Nephron progenitor cell (in vitro differentiated cells): ENCODE measurements at regions not wholly inside any gene's neighbourhood (a gene's known extent, or its start where the extent isn't known, plus 50 kb on each side); places are given as distances from the start of the nearest gene placed in this dataset.

Experiments used
- DNase-seq: peaks from one replicate; pipeline ENCODE4 v3.0.0; 2021
- H3K27ac Mint-ChIP-seq: 2 replicates; pipeline ENCODE4 v1.8.0; 2021; ENCODE audit warnings: mild to moderate bottlenecking, moderate library complexity, mixed read lengths
- H3K27me3 Mint-ChIP-seq: 2 replicates; pipeline ENCODE4 v1.8.0; 2021; ENCODE audit warnings: mild to moderate bottlenecking, low read depth, mixed read lengths; ENCODE audit not compliant: poor library complexity
- H3K36me3 Mint-ChIP-seq: 2 replicates; pipeline ENCODE4 v1.8.0; 2021; ENCODE audit warnings: low read depth, mixed read lengths
- H3K4me1 Mint-ChIP-seq: 2 replicates; pipeline ENCODE4 v1.8.0; 2021; ENCODE audit warnings: mixed read lengths
- H3K4me3 Mint-ChIP-seq: 2 replicates; pipeline ENCODE4 v1.8.0; 2021; ENCODE audit warnings: mild to moderate bottlenecking, moderate library complexity, mixed read lengths
- H3K9me3 Mint-ChIP-seq: 2 replicates; pipeline ENCODE4 v1.8.0; 2021; ENCODE audit warnings: mild to moderate bottlenecking, moderate library complexity, mixed read lengths
- TF ChIP-seq, protein P1 (sequence below): fragments of 200-600 bp; sonication (generic); IDR thresholded peaks from 2 replicates; pipeline ENCODE4 v1.5.0; 2021; ENCODE audit warnings: antibody characterized with exemption

DNA sequence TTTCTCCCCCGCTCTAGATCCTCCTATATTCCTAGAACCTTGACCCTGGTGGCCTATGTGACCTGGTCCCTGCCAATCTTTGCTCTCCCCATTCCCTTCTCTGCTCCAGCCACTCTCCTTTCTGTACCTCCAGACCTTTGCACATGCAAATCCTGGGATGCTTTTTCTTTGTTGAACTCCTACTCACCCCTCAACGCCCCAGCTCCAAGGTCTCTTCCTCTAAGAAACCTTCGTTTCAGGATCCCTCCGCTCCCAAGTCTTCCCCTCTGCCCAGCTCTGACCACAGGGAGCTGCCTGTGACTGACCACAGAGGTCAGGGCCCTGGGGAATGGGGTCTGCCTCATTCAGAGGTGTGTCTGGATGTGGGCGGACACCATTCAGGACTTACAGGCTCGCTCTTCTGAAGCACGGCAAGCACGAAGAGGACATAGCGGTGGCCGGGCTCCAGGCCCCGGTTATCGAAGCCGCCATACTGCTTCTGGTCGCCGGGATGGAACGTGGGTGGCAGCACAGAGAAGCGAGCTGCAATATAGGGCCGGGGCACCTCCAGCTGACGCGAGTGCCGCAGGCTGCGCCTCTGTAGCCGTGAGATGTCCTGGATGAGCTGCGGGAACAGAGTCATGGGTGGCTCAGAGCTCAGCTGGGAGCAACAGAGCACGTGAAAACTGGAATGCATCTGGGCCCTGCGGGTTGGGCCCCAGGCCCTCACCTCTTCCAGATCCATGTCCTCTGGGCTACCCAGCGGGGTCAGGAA lies 120.9 kb downstream of the PTPRS start:
- Mint-ChIP-seq H3K36me3 (peaks cover 9% of the 10 kb centered on the region), H3K9me3 (no peaks in the 10 kb centered on the region), H3K27me3 (no peaks in the 10 kb centered on the region), H3K4me3 (no peak overlapping the region), H3K4me1 (no peaks in the 10 kb centered on the region), H3K27ac (no peak overlapping the region)
- TF ChIP-seq, protein P1, sequence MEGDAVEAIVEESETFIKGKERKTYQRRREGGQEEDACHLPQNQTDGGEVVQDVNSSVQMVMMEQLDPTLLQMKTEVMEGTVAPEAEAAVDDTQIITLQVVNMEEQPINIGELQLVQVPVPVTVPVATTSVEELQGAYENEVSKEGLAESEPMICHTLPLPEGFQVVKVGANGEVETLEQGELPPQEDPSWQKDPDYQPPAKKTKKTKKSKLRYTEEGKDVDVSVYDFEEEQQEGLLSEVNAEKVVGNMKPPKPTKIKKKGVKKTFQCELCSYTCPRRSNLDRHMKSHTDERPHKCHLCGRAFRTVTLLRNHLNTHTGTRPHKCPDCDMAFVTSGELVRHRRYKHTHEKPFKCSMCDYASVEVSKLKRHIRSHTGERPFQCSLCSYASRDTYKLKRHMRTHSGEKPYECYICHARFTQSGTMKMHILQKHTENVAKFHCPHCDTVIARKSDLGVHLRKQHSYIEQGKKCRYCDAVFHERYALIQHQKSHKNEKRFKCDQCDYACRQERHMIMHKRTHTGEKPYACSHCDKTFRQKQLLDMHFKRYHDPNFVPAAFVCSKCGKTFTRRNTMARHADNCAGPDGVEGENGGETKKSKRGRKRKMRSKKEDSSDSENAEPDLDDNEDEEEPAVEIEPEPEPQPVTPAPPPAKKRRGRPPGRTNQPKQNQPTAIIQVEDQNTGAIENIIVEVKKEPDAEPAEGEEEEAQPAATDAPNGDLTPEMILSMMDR, result no peak
- DNase-seq, result no peak

DNA sequence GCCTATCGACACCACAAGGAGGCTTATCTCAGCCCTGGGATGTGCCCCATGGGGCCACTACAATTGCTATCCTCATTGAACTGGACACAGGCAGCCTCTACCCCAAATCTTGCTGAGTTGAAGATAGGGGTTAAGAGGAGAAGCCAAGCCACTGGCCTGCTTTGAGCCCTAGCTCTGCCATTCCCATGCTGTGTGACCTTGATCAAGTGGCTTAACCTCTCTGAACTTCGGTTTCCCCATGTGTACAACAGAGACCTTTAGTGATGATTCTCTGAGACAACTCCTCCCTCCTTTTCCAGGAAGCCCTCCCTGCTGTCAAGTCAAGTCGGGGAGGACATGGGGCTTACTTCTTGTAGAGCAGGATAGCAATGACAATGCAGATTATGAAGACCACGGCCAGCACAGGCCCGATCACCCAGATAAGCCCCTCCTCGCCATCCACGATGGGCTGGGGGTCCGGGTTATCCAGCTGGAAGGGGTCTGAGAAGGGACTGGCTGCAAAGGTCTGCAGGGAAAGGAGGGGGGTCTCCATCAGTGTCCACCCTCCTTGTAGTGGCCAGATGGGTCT lies 121.6 kb downstream of the PTPRS start:
- H3K4me1 Mint-ChIP-seq, result no peaks in the 10 kb centered on the region
- TF ChIP-seq, protein P1, result no peak
- H3K27ac Mint-ChIP-seq, result no peak overlapping the region
- H3K36me3 Mint-ChIP-seq, result peaks cover 3% of the 10 kb centered on the region
- DNase-seq, result no peak
- no peaks in the 10 kb centered on the region for H3K27me3 Mint-ChIP-seq
- no peak overlapping the region for H3K4me3 Mint-ChIP-seq
- H3K9me3 Mint-ChIP-seq, result no peaks in the 10 kb centered on the region

DNA sequence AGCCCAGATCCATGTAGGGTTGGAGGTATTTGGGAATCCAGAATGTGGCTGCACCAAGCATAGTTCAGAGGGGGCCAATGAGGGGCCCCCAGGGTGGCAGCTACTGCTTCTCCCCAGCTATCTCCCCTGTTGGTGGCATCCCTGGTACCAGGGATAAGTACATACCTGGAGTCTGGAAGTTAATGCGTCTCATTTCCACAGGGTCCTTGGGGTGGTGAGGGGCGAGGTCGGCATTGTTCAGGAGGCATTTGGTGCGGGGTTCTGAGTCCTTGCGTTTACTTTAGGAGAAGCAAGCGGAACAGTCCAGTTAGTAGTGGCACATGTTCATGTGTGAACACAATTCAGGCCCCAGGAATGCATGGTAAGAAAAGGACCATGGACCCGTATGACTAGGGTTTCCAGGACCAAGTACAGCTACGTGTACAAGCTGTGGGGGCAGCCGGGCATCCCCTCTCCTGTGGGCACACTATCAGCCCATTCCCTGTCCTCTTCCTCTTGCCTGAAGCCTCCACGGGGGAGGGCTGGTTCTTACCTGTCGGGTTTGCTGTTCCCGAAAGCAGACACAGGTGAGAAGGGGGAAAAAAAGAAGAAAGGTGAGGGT lies 122.3 kb downstream of the PTPRS start:
- no peak overlapping the region for H3K4me3 Mint-ChIP-seq
- no peak for DNase-seq
- TF ChIP-seq, protein P1, result no peak
- no peaks in the 10 kb centered on the region for H3K27me3 Mint-ChIP-seq
- H3K4me1 Mint-ChIP-seq, result no peaks in the 10 kb centered on the region
- H3K9me3 Mint-ChIP-seq, result peaks cover 2% of the 10 kb centered on the region
- H3K27ac Mint-ChIP-seq, result no peak overlapping the region
- no peaks in the 10 kb centered on the region for H3K36me3 Mint-ChIP-seq

DNA sequence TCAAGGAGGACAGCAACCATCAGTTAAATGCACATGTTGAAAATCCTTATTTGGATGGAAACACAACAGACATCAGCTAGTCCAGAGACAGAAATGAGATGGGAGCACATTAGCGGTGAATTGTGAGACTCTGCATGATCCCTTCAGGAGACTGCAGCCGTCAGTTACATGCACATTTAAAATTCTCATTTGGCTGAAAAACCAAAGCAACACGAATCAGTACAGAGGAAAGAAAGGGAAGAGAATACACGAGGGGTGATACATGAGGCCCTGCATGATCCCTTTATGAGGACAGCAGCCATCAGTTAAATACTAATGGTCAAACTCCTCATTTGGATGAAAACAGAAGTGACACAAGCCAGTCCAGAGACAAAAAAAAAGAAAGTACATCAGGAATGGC lies 123.4 kb downstream of the PTPRS start:
- Mint-ChIP-seq H3K36me3 (no peaks in the 10 kb centered on the region), H3K4me1 (no peaks in the 10 kb centered on the region), H3K27me3 (no peaks in the 10 kb centered on the region), H3K27ac (no peak overlapping the region), H3K9me3 (peaks cover 9% of the 10 kb centered on the region), H3K4me3 (no peak overlapping the region)
- no peak for DNase-seq
- TF ChIP-seq, protein P1, result no peak

DNA sequence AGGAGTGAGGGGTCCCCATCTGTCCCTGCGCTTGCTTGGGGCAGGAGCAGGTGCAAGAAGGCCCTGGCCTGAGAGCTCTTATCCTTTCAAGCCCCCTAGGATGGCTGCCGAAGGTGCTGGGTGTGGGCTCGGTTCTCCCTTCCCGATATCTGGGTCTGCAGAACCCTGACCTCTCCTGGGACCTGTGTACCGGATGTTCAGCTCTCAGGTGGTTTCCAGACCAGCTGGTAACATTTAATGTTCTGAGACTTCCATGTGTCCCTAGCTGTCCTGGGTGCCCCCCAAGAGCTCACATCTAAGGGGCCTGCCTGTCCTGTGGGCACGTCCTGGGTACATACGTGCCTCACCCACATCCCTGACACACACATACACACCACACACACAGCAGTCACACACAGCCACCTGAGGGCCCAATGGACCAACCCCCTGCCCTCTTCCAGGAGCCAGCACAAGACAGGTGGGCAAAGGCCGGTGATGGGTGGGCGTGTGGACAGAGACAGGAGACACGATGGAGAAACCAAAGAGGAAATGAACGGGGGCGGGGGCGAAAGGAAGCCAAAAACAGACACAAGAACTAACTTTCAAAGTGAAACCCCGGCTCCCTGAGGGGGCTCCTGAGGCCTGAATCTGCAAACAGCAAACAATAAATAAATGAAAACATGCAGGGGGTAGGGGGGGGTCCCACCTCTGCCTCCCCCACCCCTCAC lies 124.3 kb downstream of the PTPRS start:
- Mint-ChIP-seq H3K4me1 (no peaks in the 10 kb centered on the region), H3K27ac (no peak overlapping the region), H3K4me3 (no peak overlapping the region), H3K27me3 (no peaks in the 10 kb centered on the region), H3K36me3 (no peaks in the 10 kb centered on the region), H3K9me3 (peaks cover 11% of the 10 kb centered on the region)
- no peak for DNase-seq
- TF ChIP-seq, protein P1, result no peak
